GM21529 (cell line): ENCODE measurements at regions not wholly inside any gene's neighbourhood (a gene's known extent, or its start where the extent isn't known, plus 50 kb on each side); places are given as distances from the start of the nearest gene placed in this dataset.

Experiments used
- ATAC-seq: cut with Tn5 transposase; IDR thresholded peaks from one replicate; pipeline ENCODE4 v1.9.1; 2021; ENCODE audit not compliant: unreplicated experiment

GRCh38 chr18:43213816-43214215 is 63.5 kb downstream of the SYT4 start:
- ATAC-seq = no peak

- ATAC-seq = no peak
These were observed 66.2 kb downstream of the SYT4 start for GRCh38 chr18:43211059-43211458.

- no peak for ATAC-seq
These were observed 79.9 kb upstream of the RIT2 start for GRCh38 chr18:43195421-43195820.

GRCh38 chr18:43193336-43193735 is 77.9 kb upstream of the RIT2 start:
- ATAC-seq = no peak

GRCh38 chr18:43192408-43192807 is 76.9 kb upstream of the RIT2 start:
- peak; percentile 71 for ATAC-seq

- no peak for ATAC-seq
These were observed 66.2 kb upstream of the RIT2 start for GRCh38 chr18:43181711-43182110.

- no peak for ATAC-seq
These were observed 65.3 kb upstream of the RIT2 start for GRCh38 chr18:43180814-43181213.

GRCh38 chr18:43175257-43175656 is 59.8 kb upstream of the RIT2 start:
- ATAC-seq = no peak

- ATAC-seq = no peak
These were observed 55.1 kb upstream of the RIT2 start for GRCh38 chr18:43170586-43170985.
